Caco-2 (cell line): ENCODE measurements at regions not wholly inside any gene's neighbourhood (a gene's known extent, or its start where the extent isn't known, plus 50 kb on each side); places are given as distances from the start of the nearest gene placed in this dataset.

Experiments used
- BruUV-seq: library from RNA; stranded (reverse); fragments of 400-500 nt; replicated peaks from 2 replicates; lab custom pipeline; 2021; lab: Mats Ljungman, UMichigan
- CTCF ChIA-PET: fragments of 300-600 bp; sonication (Branson Sonifier 250); formaldehyde crosslinking; loops from one replicate; lab custom pipeline; 2022; ENCODE audit warnings: antibody characterized with exemption; lab: Charles Lee
- POLR2A ChIA-PET: fragments of 300-600 bp; sonication (Branson Sonifier 250); formaldehyde crosslinking; loops from one replicate; lab custom pipeline; 2022; ENCODE audit warnings: antibody characterized with exemption; lab: Charles Lee
- DNase-seq, 2 experiments: peaks; one replicate each; pipeline versions ENCODE4 v3.0.0 to v3.0.0-alpha.2; 2020 to 2022
- H3K27me3 ChIP-seq: replicated peaks from 2 replicates; pipeline ENCODE4 v1.6.0; 2011; ENCODE audit warnings: low read length; ENCODE audit not compliant: control insufficient read depth, insufficient read depth
- H3K36me3 ChIP-seq: 2 replicates; pipeline ENCODE4 v1.5.1; 2011; ENCODE audit warnings: low read length; ENCODE audit not compliant: control insufficient read depth, insufficient read depth
- H3K4me1 ChIP-seq: fragments of 250-450 bp; sonication (Bioruptor Pico); 2 replicates; pipeline ENCODE4 v1.5.1; 2020; ENCODE audit warnings: mild to moderate bottlenecking
- H3K4me3 ChIP-seq: 2 replicates; pipeline ENCODE4 v1.5.1; 2011; ENCODE audit warnings: low read depth, mild to moderate bottlenecking, control low read depth, low read length
- H3K9me3 ChIP-seq: fragments of 250-450 bp; sonication (Bioruptor Pico); 2 replicates; pipeline ENCODE4 v1.5.1; 2020; ENCODE audit warnings: mild to moderate bottlenecking, moderate library complexity
- H3K27ac Mint-ChIP-seq: one replicate; pipeline ENCODE4 v1.8.0; 2022; ENCODE audit warnings: mixed read lengths; ENCODE audit not compliant: unreplicated experiment
- H3K27me3 Mint-ChIP-seq: one replicate; pipeline ENCODE4 v1.8.0; 2022; ENCODE audit warnings: mixed read lengths; ENCODE audit not compliant: insufficient read depth, unreplicated experiment
- H3K36me3 Mint-ChIP-seq: one replicate; pipeline ENCODE4 v1.8.0; 2022; ENCODE audit warnings: mild to moderate bottlenecking, mixed read lengths; ENCODE audit not compliant: insufficient read depth, unreplicated experiment
- H3K4me1 Mint-ChIP-seq: one replicate; pipeline ENCODE4 v1.8.0; 2022; ENCODE audit warnings: low read depth, mixed read lengths; ENCODE audit not compliant: unreplicated experiment
- H3K4me3 Mint-ChIP-seq: one replicate; pipeline ENCODE4 v1.8.0; 2022; ENCODE audit warnings: mild to moderate bottlenecking, moderate library complexity, mixed read lengths; ENCODE audit not compliant: unreplicated experiment
- H3K9me3 Mint-ChIP-seq: one replicate; pipeline ENCODE4 v1.8.0; 2022; ENCODE audit warnings: mixed read lengths; ENCODE audit not compliant: unreplicated experiment
- CTCF ChIP-seq, 2 experiments: fragments of 200-600 bp in 1 of 2; IDR thresholded peaks; 1 replicate in 1 of 2; 2 replicates in 1 of 2; pipeline versions ENCODE4 v1.5.1 to v1.8.0; 2011 to 2022; ENCODE audit warnings: antibody characterized with exemption in 1 of 2, control low read depth in 1 of 2, inconsistent platforms in 1 of 2, low read depth in 1 of 2, low read length in 1 of 2, mild to moderate bottlenecking in 1 of 2, moderate library complexity in 1 of 2; ENCODE audit not compliant: insufficient read depth in 1 of 2, severe bottlenecking in 1 of 2, unreplicated experiment in 1 of 2
- intact Hi-C: fragments of 100-400 bp; cut with micrococcal nuclease; formaldehyde crosslinking; loops from one replicate; pipeline ENCODE4 v1.10.0; 2022; ENCODE audit not compliant: unreplicated experiment

GRCh38 chr17:69870091-69870530 is 204.9 kb upstream of the KCNJ16 start:
- H3K9me3 Mint-ChIP-seq = no peaks in the 10 kb centered on the region
- no TSS peak for BruUV-seq
- POLR2A ChIA-PET = no interaction called here
- no peaks in the 10 kb centered on the region for H3K27me3 Mint-ChIP-seq
- Histone ChIP-seq H3K9me3 (no peaks in the 10 kb centered on the region), H3K4me3 (no peak overlapping the region), H3K27me3 (no peaks in the 10 kb centered on the region), H3K4me1 (peaks cover 14% of the 10 kb centered on the region), H3K36me3 (no peaks in the 10 kb centered on the region)
- no peaks in the 10 kb centered on the region for H3K36me3 Mint-ChIP-seq
- H3K4me1 Mint-ChIP-seq = no peaks in the 10 kb centered on the region
- DNase-seq = no peak
- H3K4me3 Mint-ChIP-seq = no peak overlapping the region
- no peak for TF ChIP-seq CTCF (IDR thresholded peaks at IDR 0.05; ENCODE audit: insufficient read depth in 1 of 2, low read depth in 1 of 2, low read length in 1 of 2, severe bottlenecking in 1 of 2, unreplicated experiment in 1 of 2)
- intact Hi-C loops = no loop called here
- CTCF ChIA-PET = interaction anchor here (0.6 kb wide), 1 partner anchor 248 kb away, joined by 5 read pairs; no protein-coding TSS in a partner anchor
- no peak overlapping the region for H3K27ac Mint-ChIP-seq

GRCh38 chr17:69870751-69871199 is 204.2 kb upstream of the KCNJ16 start:
- Mint-ChIP-seq H3K9me3 (no peaks in the 10 kb centered on the region), H3K4me1 (no peaks in the 10 kb centered on the region), H3K36me3 (no peaks in the 10 kb centered on the region), H3K27me3 (no peaks in the 10 kb centered on the region), H3K27ac (no peak overlapping the region), H3K4me3 (no peak overlapping the region)
- no peak for DNase-seq
- intact Hi-C loops = no loop called here
- no peaks in the 10 kb centered on the region for H3K27me3 ChIP-seq
- ChIA-PET CTCF (no interaction called here), POLR2A (no interaction called here)
- no peak overlapping the region for H3K4me3 ChIP-seq
- peaks cover 9% of the 10 kb centered on the region for H3K4me1 ChIP-seq
- H3K9me3 ChIP-seq = no peaks in the 10 kb centered on the region
- no peak for TF ChIP-seq CTCF (IDR thresholded peaks at IDR 0.05; ENCODE audit: insufficient read depth in 1 of 2, low read depth in 1 of 2, low read length in 1 of 2, severe bottlenecking in 1 of 2, unreplicated experiment in 1 of 2)
- no peaks in the 10 kb centered on the region for H3K36me3 ChIP-seq
- BruUV-seq = no TSS peak

GRCh38 chr17:69871318-69871717 is 203.7 kb upstream of the KCNJ16 start:
- no peaks in the 10 kb centered on the region for H3K36me3 Mint-ChIP-seq
- H3K4me1 ChIP-seq = peaks cover 3% of the 10 kb centered on the region; the same call in 1 of the 2 replicates

More at GRCh38 chr17:69871318-69871717, 203.7 kb upstream of the KCNJ16 start:
- ChIA-PET POLR2A (no interaction called here), CTCF (no interaction called here)
- Mint-ChIP-seq H3K4me1 (no peaks in the 10 kb centered on the region), H3K27ac (no peak overlapping the region), H3K4me3 (no peak overlapping the region), H3K27me3 (no peaks in the 10 kb centered on the region), H3K9me3 (no peaks in the 10 kb centered on the region)
- BruUV-seq = no TSS peak
- Histone ChIP-seq H3K27me3 (no peaks in the 10 kb centered on the region), H3K4me3 (no peak overlapping the region), H3K36me3 (no peaks in the 10 kb centered on the region), H3K9me3 (no peaks in the 10 kb centered on the region)
- TF ChIP-seq CTCF (IDR thresholded peaks at IDR 0.05; ENCODE audit: insufficient read depth in 1 of 2, low read depth in 1 of 2, low read length in 1 of 2, severe bottlenecking in 1 of 2, unreplicated experiment in 1 of 2) = no peak
- DNase-seq = no peak
- intact Hi-C loops = no loop called here
